WTC11 (cell line): ENCODE measurements at regions not wholly inside any gene's neighbourhood (a gene's known extent, or its start where the extent isn't known, plus 50 kb on each side); places are given as distances from the start of the nearest gene placed in this dataset.

Experiments
- ATAC-seq: fragments of 200-7000 bp; cut with Tn5 transposase; 2 replicates; pipeline ENCODE4 v1.10.0; 2021; ENCODE audit warnings: mild to moderate bottlenecking, moderate library complexity
- CTCF ChIA-PET: fragments of 300-600 bp; sonication (Branson Sonifier 250); formaldehyde crosslinking; loops from one replicate; lab custom pipeline; 2021; ENCODE audit warnings: antibody characterized with exemption; lab: Charles Lee
- POLR2A ChIA-PET: fragments of 350-600 bp; sonication (Branson Sonifier 250); formaldehyde crosslinking; loops from one replicate; lab custom pipeline; 2021; ENCODE audit warnings: antibody characterized with exemption; lab: Charles Lee
- DNase-seq: peaks from one replicate; pipeline ENCODE4 v3.0.0; 2021; ENCODE audit warnings: low spot score
- H3K27ac Mint-ChIP-seq: 2 replicates; pipeline ENCODE4 v1.8.0; 2021; ENCODE audit warnings: mixed read lengths
- H3K27me3 Mint-ChIP-seq: 2 replicates; pipeline ENCODE4 v1.8.0; 2021; ENCODE audit warnings: low read depth, mild to moderate bottlenecking, moderate library complexity, mixed read lengths
- H3K36me3 Mint-ChIP-seq: 2 replicates; pipeline ENCODE4 v1.8.0; 2021; ENCODE audit warnings: mixed read lengths
- H3K4me1 Mint-ChIP-seq: 2 replicates; pipeline ENCODE4 v1.8.0; 2022; ENCODE audit warnings: mixed read lengths
- H3K4me3 Mint-ChIP-seq: 2 replicates; pipeline ENCODE4 v1.8.0; 2021; ENCODE audit warnings: mild to moderate bottlenecking, moderate library complexity, mixed read lengths
- H3K9me3 Mint-ChIP-seq: 2 replicates; pipeline ENCODE4 v1.8.0; 2021; ENCODE audit warnings: mixed read lengths
- CDX4 ChIP-seq: fragments of 250-450 bp; sonication (Bioruptor Pico); IDR thresholded peaks from 2 replicates; pipeline ENCODE4 v1.9.0; 2021; ENCODE audit warnings: moderate library complexity, mild to moderate bottlenecking, inconsistent platforms, borderline replicate concordance
- CREB1 ChIP-seq: sonication (generic); formaldehyde crosslinking; IDR thresholded peaks from 2 replicates; pipeline ENCODE4 v1.8.0; 2023; ENCODE audit warnings: mild to moderate bottlenecking, missing genetic modification reagents
- FOXJ3 ChIP-seq: sonication (generic); formaldehyde crosslinking; IDR thresholded peaks from 2 replicates; pipeline ENCODE4 v1.9.0; 2021; ENCODE audit warnings: missing genetic modification reagents, mild to moderate bottlenecking, borderline replicate concordance
- FOXP1 ChIP-seq: sonication (generic); formaldehyde crosslinking; IDR thresholded peaks from 2 replicates; pipeline ENCODE4 v1.8.0; 2022; ENCODE audit warnings: missing genetic modification reagents, mild to moderate bottlenecking, moderate library complexity, borderline replicate concordance
- GABPB1 ChIP-seq: sonication (generic); formaldehyde crosslinking; IDR thresholded peaks from 2 replicates; pipeline ENCODE4 v1.8.1; 2023; ENCODE audit warnings: mild to moderate bottlenecking, missing genetic modification reagents
- HMGA2 ChIP-seq: fragments of 250-450 bp; sonication (Bioruptor Pico); IDR thresholded peaks from 2 replicates; pipeline ENCODE4 v1.4.0; 2021; ENCODE audit warnings: mild to moderate bottlenecking, moderate library complexity
- HMGXB4 ChIP-seq: sonication (generic); formaldehyde crosslinking; IDR thresholded peaks from 2 replicates; pipeline ENCODE4 v1.8.1; 2023; ENCODE audit warnings: mild to moderate bottlenecking, moderate library complexity, missing genetic modification reagents
- MAX ChIP-seq: sonication (generic); formaldehyde crosslinking; IDR thresholded peaks from 2 replicates; pipeline ENCODE4 v1.8.0; 2022; ENCODE audit warnings: mild to moderate bottlenecking, missing genetic modification reagents
- MLX ChIP-seq: sonication (generic); formaldehyde crosslinking; IDR thresholded peaks from 2 replicates; pipeline ENCODE4 v1.8.1; 2023; ENCODE audit warnings: mild to moderate bottlenecking, missing genetic modification reagents, moderate library complexity
- MXD4 ChIP-seq: fragments of 250-450 bp; sonication (Bioruptor Pico); IDR thresholded peaks from 2 replicates; pipeline ENCODE4 v1.8.0; 2021; ENCODE audit warnings: mild to moderate bottlenecking, moderate library complexity, borderline replicate concordance
- NFE2L1 ChIP-seq: sonication (generic); formaldehyde crosslinking; IDR thresholded peaks from 2 replicates; pipeline ENCODE4 v1.8.1; 2023; ENCODE audit warnings: missing genetic modification reagents
- NR1H2 ChIP-seq: sonication (generic); formaldehyde crosslinking; IDR thresholded peaks from 2 replicates; pipeline ENCODE4 v1.9.0; 2021; ENCODE audit warnings: mild to moderate bottlenecking, moderate library complexity, missing genetic modification reagents
- SMAD3 ChIP-seq: sonication (generic); formaldehyde crosslinking; IDR thresholded peaks from 2 replicates; pipeline ENCODE4 v1.8.0; 2022; ENCODE audit warnings: missing genetic modification reagents, mild to moderate bottlenecking, borderline replicate concordance
- SMAD4 ChIP-seq: sonication (generic); formaldehyde crosslinking; IDR thresholded peaks from 2 replicates; pipeline ENCODE4 v1.8.0; 2022; ENCODE audit warnings: mild to moderate bottlenecking, missing genetic modification reagents
- USF1 ChIP-seq: sonication (generic); formaldehyde crosslinking; IDR thresholded peaks from 2 replicates; pipeline ENCODE4 v1.8.0; 2022; ENCODE audit warnings: mild to moderate bottlenecking, missing genetic modification reagents
- USF2 ChIP-seq: sonication (generic); formaldehyde crosslinking; IDR thresholded peaks from 2 replicates; pipeline ENCODE4 v1.8.1; 2023; ENCODE audit warnings: mild to moderate bottlenecking, missing genetic modification reagents, moderate library complexity
- ZNF263 ChIP-seq: sonication (generic); formaldehyde crosslinking; IDR thresholded peaks from 2 replicates; pipeline ENCODE4 v1.8.1; 2022; ENCODE audit warnings: low read depth, mild to moderate bottlenecking, moderate library complexity, missing genetic modification reagents
- ZNF532 ChIP-seq: fragments of 250-450 bp; sonication (Bioruptor Pico); IDR thresholded peaks from 2 replicates; pipeline ENCODE4 v1.9.0; 2021; ENCODE audit warnings: mild to moderate bottlenecking, borderline replicate concordance
- ZSCAN18 ChIP-seq: fragments of 250-450 bp; sonication (Bioruptor Pico); IDR thresholded peaks from 2 replicates; pipeline ENCODE4 v2.1.2; 2022; ENCODE audit warnings: mild to moderate bottlenecking, moderate library complexity

GRCh38 chr10:70973275-70973674, 84.9 kb upstream of the PCBD1 start:
- ChIA-PET POLR2A (no interaction called here), CTCF (no interaction called here)
- Mint-ChIP-seq H3K27me3 (peaks cover 10% of the 10 kb centered on the region), H3K9me3 (peaks cover 24% of the 10 kb centered on the region), H3K4me1 (peaks cover 19% of the 10 kb centered on the region), H3K36me3 (peaks cover 20% of the 10 kb centered on the region), H3K4me3 (no peak overlapping the region), H3K27ac (no peak overlapping the region)
- TF ChIP-seq ZNF532: no peak
- no peak for TF ChIP-seq SMAD4 (CRISPR knock-in tag)
- TF ChIP-seq MLX (CRISPR knock-in tag): no peak
- no peak for TF ChIP-seq HMGXB4 (CRISPR knock-in tag)
- DNase-seq (no peak), ATAC-seq (no peak)

GRCh38 chr10:70974351-70974901, 86.1 kb upstream of the PCBD1 start:
- Mint-ChIP-seq H3K36me3 (peaks cover 20% of the 10 kb centered on the region), H3K27me3 (peaks cover 7% of the 10 kb centered on the region), H3K4me1 (peaks cover 14% of the 10 kb centered on the region), H3K9me3 (peaks cover 24% of the 10 kb centered on the region), H3K27ac (no peak overlapping the region), H3K4me3 (no peak overlapping the region)
- CTCF ChIA-PET: no interaction called here
- DNase-seq (no peak), ATAC-seq (no peak)
- POLR2A ChIA-PET: no interaction called here
- no peak for TF ChIP-seq ZNF532
- TF ChIP-seq MXD4 (CRISPR knock-in tag): no peak
- TF ChIP-seq FOXP1 (CRISPR knock-in tag): no peak
- TF ChIP-seq USF1: no peak
- no peak for TF ChIP-seq CREB1 (CRISPR knock-in tag)
- no peak for TF ChIP-seq SMAD3 (CRISPR knock-in tag)
- TF ChIP-seq NR1H2 (CRISPR knock-in tag): no peak
- TF ChIP-seq CDX4 (CRISPR knock-in tag): no peak
- TF ChIP-seq ZNF263: no peak
- no peak for TF ChIP-seq FOXJ3 (CRISPR knock-in tag)
- no peak for TF ChIP-seq ZSCAN18 (CRISPR knock-in tag)
- TF ChIP-seq NFE2L1 (CRISPR knock-in tag): no peak
- TF ChIP-seq GABPB1 (CRISPR knock-in tag): no peak
- TF ChIP-seq MAX (CRISPR knock-in tag): no peak
- no peak for TF ChIP-seq USF2 (CRISPR knock-in tag)
- no peak for TF ChIP-seq HMGA2 (CRISPR knock-in tag)
